OCI-LY3 (cell line): ENCODE measurements at regions not wholly inside any gene's neighbourhood (a gene's known extent, or its start where the extent isn't known, plus 50 kb on each side); places are given as distances from the start of the nearest gene placed in this dataset.
"Not testable (repeated sequence)": the region's sequence is repeated elsewhere in the genome, so short reads cannot be mapped to it uniquely, and the experiment has no call there.

Source experiments
- H2AFZ ChIP-seq: fragments of 200-600, 300-600 bp; shearing (Covaris generic); 2 replicates; pipeline ENCODE4 v1.6.0; 2014; ENCODE audit warnings: antibody characterized with exemption, low read depth, low read length
- H3K27ac ChIP-seq: fragments of 200-600, 300-600 bp; sonication (generic); 2 replicates; pipeline ENCODE4 v1.5.1; 2014; ENCODE audit warnings: mild to moderate bottlenecking, low read length, moderate library complexity, mixed read lengths
- H3K27me3 ChIP-seq: fragments of 200-600, 300-600 bp; sonication (generic); 2 replicates; pipeline ENCODE4 v1.6.1; 2014; ENCODE audit warnings: low read depth, low read length, mixed read lengths
- H3K36me3 ChIP-seq: fragments of 200-600, 300-600 bp; sonication (generic); replicated peaks from 2 replicates; pipeline ENCODE3; 2014; ENCODE audit warnings: low read depth, low read length, mixed read lengths
- H3K4me1 ChIP-seq: fragments of 300-600, 200-600 bp; sonication (generic); 2 replicates; pipeline ENCODE4 v1.6.1; 2014; ENCODE audit warnings: low read length, mixed read lengths
- H3K4me2 ChIP-seq: fragments of 200-600, 300-600 bp; sonication (generic); 2 replicates; pipeline ENCODE4 v1.6.1; 2014; ENCODE audit warnings: low read length, mixed read lengths
- H3K4me3 ChIP-seq: fragments of 300-600, 200-600 bp; sonication (generic); 2 replicates; pipeline ENCODE4 v1.5.1; 2014; ENCODE audit warnings: antibody characterized with exemption, mild to moderate bottlenecking, low read length, moderate library complexity
- H3K79me2 ChIP-seq: fragments of 300-600, 200-600 bp; shearing (Covaris generic); 2 replicates; pipeline ENCODE4 v1.6.1; 2014; ENCODE audit warnings: mild to moderate bottlenecking, low read length, mixed read lengths
- H3K9ac ChIP-seq: fragments of 300-600, 200-600 bp; shearing (Covaris generic); 2 replicates; pipeline ENCODE4 v1.6.0; 2014; ENCODE audit warnings: mild to moderate bottlenecking, low read length, moderate library complexity
- H3K9me3 ChIP-seq: fragments of 200-600, 300-600 bp; shearing (Covaris generic); 2 replicates; pipeline ENCODE4 v1.6.1; 2014; ENCODE audit warnings: low read length, mixed read lengths; ENCODE audit not compliant: insufficient read depth
- H4K20me1 ChIP-seq: fragments of 200-600, 300-600 bp; sonication (generic); 2 replicates; pipeline ENCODE4 v1.6.1; 2016; ENCODE audit warnings: low read length, mixed read lengths; ENCODE audit not compliant: insufficient read depth
- CTCF ChIP-seq: fragments of 200-600, 300-600 bp; sonication (generic); IDR thresholded peaks from 2 replicates; pipeline ENCODE4 v1.5.1; 2014; ENCODE audit warnings: antibody characterized with exemption, low read length, low read depth
- EZH2phosphoT487 ChIP-seq: fragments of 200-600 bp; shearing (Covaris generic); IDR thresholded peaks from 2 replicates; pipeline ENCODE4 v1.6.1; 2018; ENCODE audit warnings: antibody characterized with exemption, mixed run types, low read depth

GRCh38 chr20:29410806-29411457 is 1846.5 kb upstream of the DEFB115 start:
- Histone ChIP-seq H3K4me3 (no peak overlapping the region), H3K4me2 (no peak overlapping the region), H3K27ac (no peak overlapping the region), H3K79me2 (no peaks in the 10 kb centered on the region), H3K9me3 (peaks cover 13% of the 10 kb centered on the region; the same call in 1 of the 2 replicates), H4K20me1 (no peaks in the 10 kb centered on the region), H3K36me3 (no peaks in the 10 kb centered on the region), H3K4me1 (no peaks in the 10 kb centered on the region), H3K27me3 (no peaks in the 10 kb centered on the region), H2AFZ (no peak overlapping the region), H3K9ac (no peak overlapping the region)
- TF ChIP-seq EZH2phosphoT487, result no peak
- TF ChIP-seq CTCF, result no peak

- not testable (repeated sequence) for H4K20me1 ChIP-seq, H3K27ac ChIP-seq, H3K9ac ChIP-seq, H2AFZ ChIP-seq, H3K4me3 ChIP-seq, H3K36me3 ChIP-seq, H3K4me2 ChIP-seq, H3K79me2 ChIP-seq, H3K27me3 ChIP-seq, H3K4me1 ChIP-seq
- peaks cover 13% of the 10 kb centered on the region; the same call in 1 of the 2 replicates for H3K9me3 ChIP-seq
Measured at GRCh38 chr20:29411458-29411820, 1846.0 kb upstream of the DEFB115 start.

GRCh38 chr20:29419378-29419777 is 1838.1 kb upstream of the DEFB115 start:
- H3K9ac ChIP-seq, result no peak overlapping the region

GRCh38 chr20:29427201-29428060 is 1830.0 kb upstream of the DEFB115 start:
- H3K9me3 ChIP-seq, result no peaks in the 10 kb centered on the region
- H3K9ac ChIP-seq, result no peak overlapping the region
- no peaks in the 10 kb centered on the region for H3K36me3 ChIP-seq
- H3K4me1 ChIP-seq, result no peaks in the 10 kb centered on the region
- H2AFZ ChIP-seq, result no peak overlapping the region
- H3K27ac ChIP-seq, result no peak overlapping the region
- no peak overlapping the region for H3K4me3 ChIP-seq
- TF ChIP-seq CTCF, result no peak
- TF ChIP-seq EZH2phosphoT487, result no peak
- H4K20me1 ChIP-seq, result no peaks in the 10 kb centered on the region
- H3K4me2 ChIP-seq, result no peak overlapping the region
- no peaks in the 10 kb centered on the region for H3K79me2 ChIP-seq
- no peaks in the 10 kb centered on the region for H3K27me3 ChIP-seq

More at GRCh38 chr20:29419378-29419777, 1838.1 kb upstream of the DEFB115 start:
- H2AFZ ChIP-seq, result no peak overlapping the region
- TF ChIP-seq CTCF (no peak), EZH2phosphoT487 (no peak)
- no peaks in the 10 kb centered on the region for H3K27me3 ChIP-seq
- H3K36me3 ChIP-seq, result no peaks in the 10 kb centered on the region
- H3K4me1 ChIP-seq, result no peaks in the 10 kb centered on the region
- H3K4me3 ChIP-seq, result no peak overlapping the region
- H3K79me2 ChIP-seq, result no peaks in the 10 kb centered on the region
- no peaks in the 10 kb centered on the region for H3K9me3 ChIP-seq
- no peak overlapping the region for H3K4me2 ChIP-seq
- no peaks in the 10 kb centered on the region for H4K20me1 ChIP-seq
- no peak overlapping the region for H3K27ac ChIP-seq
